GM21528 (cell line): ENCODE measurements at regions not wholly inside any gene's neighbourhood (a gene's known extent, or its start where the extent isn't known, plus 50 kb on each side); places are given as distances from the start of the nearest gene placed in this dataset.
"Not testable (repeated sequence)": the region's sequence is repeated elsewhere in the genome, so short reads cannot be mapped to it uniquely, and the experiment has no call there.

Source experiments
- ATAC-seq: cut with Tn5 transposase; IDR thresholded peaks from one replicate; pipeline ENCODE4 v1.9.1; 2021; ENCODE audit warnings: mild to moderate bottlenecking, moderate library complexity; ENCODE audit not compliant: unreplicated experiment, low FRiP score

DNA sequence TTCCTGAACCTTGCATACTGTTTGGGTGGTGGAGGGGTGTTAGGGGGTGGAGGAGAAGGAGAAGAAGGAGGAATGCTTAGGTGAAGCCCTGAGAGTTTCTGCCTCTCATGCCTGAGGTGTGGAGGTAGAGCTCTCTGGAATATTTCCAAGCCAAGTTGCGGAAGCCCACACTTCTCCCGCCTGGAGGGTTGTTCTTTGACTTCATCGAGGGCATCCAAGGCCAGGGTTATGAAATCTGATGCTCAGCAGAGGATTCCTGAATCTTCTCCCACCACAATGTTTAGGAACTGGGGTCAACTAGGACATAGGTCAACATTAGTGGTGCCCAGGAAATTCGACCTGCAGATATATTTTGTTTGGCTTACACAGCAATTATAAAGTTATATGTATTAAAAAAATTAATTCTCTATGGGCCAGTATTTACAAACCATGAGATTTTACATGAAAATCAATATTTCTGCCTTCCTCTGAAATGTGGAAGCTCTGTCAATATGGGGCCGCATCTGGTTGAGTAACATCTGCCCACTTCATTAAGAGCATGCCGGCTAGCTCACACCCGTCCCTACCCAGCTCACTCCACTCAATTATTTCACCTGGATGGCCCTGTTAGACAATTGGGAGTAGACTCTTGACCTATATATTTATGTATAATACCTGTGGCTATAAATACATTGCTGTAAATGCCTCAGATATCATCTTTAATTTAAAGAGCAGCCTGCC is 257.1 kb upstream of the ZFP64 start:
- ATAC-seq: no peak

DNA sequence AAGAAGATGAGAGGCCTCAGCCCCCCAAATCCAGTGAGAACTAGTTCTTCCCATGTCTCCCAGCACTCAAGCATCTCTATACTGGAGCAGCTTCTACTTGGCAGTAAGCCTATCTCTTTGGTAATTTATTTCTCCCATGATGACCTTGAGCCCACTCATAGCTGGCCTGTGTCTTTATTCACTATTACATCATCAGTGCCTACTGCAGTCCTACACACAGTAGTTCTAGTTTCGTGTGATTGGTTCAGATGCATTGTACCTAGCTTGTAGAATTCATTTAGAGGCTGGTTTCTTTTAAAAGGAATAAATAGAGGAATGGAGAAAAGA is 255.6 kb upstream of the ZFP64 start:
- ATAC-seq: no peak

DNA sequence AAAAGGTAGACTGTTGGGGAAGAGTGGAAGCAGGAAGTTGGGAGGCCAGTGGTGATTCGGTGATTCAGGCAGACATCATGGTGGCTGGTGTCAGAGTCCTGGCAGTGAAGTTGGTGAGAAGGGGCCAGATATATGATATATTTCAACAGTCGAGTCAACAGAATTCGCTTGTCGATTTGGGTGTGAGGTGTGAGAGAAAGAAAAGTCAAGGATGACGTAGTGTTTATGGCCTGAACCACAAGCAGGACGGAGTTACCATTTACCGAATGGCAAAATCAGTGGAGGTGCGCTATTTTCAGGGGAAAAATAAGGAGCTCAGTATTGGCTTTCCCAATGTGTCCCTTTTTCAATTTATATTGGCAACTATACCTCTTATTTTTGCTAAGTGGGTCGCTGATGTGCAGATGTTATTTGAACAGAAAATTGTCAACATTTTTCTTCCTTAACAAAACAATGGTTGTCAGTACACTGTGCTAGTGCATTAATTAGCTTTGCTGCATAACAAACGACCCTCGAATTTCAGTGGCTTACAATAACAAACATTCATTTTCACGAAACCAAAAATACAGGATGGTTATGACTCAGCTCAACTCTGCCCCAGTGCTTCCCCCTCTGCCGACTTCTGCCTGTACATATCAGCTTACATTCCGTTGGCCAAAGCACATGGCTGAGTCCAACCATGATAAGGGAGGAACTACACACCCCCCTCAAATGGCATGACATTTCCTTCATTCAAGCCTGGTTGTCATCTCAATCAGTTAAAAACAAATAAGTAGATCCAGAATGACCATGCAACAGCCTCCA is 255.0 kb upstream of the ZFP64 start:
- no peak for ATAC-seq

DNA sequence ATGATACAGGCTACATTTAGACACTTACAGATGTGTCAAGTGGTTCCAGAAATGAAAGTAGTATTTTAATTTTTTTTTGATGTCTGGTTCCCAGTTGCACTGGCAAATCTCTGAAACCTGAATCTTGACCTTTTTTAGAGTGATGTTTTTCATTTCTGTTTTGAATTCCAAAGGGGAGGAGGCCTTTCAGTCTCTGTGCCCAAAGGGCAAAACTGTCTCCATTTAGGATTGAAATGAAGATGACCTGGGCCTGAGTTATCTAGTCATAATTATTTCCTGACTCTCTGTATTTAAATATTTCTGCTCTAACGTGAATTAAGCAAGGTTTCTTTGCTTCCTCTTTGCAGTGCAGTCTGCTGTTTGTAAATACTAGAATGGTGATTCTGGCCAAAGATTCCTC is 252.9 kb upstream of the ZFP64 start:
- ATAC-seq: no peak

DNA sequence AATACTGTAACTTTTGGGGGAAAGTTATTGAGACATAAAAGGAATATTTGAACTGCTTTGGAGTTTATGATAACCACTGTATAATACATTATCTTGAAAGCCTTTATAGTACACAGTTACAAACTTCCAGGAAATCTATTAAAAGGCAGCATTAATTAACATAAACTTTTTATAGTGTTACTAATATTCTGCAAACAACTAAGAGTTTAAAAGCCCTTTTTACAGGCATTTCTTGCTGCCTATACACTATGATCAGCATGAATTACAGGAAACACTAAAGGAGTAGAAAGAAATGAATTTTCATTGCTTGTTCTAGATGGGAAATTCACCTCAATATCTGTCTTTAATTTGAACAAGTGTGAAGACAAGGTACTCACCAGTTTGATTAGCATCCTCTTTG is 252.3 kb upstream of the ZFP64 start:
- ATAC-seq: no peak

DNA sequence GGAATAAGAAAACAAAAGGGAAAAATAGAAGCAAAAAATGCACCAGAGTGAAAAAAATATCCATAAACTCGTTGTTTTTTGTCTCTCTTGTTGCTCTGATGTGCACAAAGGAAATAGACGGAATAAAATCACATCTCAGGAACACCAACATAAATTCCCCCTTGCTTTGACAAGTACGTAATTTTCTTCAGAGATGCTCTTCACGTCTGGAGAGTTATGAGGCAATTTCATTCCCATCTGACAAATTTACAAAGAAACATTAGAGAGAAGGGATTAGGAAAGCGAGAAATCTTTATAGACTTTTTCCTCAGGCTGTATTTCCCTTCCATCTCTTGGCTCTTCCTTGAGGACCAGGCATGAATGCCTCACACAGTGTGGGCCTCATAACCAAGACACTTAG is 250.1 kb upstream of the ZFP64 start:
- ATAC-seq: no peak

DNA sequence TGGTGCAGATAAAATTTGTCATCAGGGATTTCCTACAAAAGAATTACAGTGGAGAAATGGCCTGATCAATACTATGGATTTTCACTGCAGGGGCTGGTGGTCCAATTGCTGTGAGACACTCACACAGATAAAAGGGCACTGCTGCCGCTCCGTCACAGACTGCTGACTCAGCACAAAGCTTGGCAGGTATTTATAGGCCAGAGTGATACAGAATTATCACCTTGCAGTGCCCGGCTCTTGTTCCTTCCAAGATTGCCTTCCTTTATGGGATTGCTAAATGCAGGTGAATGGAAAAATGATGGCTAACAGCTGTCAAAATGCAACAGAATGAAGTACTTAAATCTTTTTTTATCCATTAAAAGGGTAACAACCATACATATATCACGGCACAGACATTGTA is 247.8 kb upstream of the ZFP64 start:
- ATAC-seq: no peak

DNA sequence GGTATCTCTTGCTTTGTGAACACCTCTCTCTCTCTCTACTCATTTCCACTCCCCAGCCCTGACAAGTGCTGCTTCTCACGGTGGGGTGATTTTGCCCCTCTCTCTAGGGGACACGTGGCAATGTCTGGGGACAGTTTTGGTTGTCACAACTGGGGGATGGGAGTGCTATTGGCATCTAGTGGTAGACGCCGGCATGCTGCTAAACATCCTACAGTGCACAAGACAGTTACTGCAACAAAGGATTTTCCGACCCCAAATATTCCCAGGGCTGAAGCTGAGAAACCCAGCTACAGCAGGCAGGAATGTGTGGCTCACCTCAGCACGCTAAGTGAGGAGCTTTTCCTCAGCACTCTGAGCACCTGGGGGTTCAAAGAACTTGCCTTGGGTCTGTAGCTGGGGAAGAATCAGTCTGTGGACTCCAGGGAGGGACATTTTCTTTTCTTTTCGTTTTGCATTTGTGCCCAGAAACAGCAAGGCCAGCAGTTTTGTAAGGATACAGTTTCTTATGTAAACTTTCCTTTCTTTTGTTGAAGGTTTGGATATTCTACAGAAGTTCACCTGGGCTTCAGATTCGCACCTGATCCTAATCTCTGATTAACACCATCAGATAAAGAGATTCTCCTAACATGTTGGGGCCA is 246.9 kb upstream of the ZFP64 start:
- no peak for ATAC-seq

DNA sequence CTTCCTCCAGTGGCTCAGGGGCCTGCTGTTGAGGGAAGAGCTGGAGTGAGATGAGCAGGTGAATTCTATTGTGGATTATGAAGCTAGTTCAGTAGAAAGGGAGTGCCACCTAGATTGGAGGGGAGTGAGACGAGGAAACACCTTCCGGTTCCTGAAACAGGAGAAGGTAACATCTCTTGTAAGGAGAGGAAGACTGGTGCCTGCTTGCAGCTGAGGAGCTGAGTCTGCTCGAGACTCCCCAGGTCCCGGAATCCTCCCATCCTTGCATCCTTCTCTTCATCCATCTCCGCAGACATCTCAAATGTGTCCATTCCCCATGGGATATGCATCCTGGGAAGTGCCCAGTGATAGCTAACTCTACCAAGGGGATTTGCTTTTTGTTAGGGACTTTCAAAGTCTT is 242.9 kb upstream of the ZFP64 start:
- no peak for ATAC-seq

DNA sequence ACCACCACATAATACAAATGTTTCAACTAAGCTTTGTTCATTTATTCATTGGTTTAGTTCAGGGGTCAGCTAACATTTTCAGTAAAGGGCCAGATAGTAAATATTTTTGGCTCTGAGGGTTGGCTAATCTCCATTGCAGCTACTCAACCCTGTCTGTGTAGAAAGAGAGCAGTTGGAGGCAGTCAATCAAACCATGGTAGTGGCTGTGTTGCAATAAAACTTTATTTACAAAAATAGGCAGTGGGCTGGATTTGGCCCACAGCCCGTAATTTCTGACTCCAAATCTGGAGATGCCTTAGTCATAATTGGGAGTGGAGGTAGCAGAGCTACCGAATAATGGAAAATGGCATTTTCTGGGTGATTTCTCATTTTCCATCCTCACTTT is 242.5 kb upstream of the ZFP64 start:
- no peak for ATAC-seq

DNA sequence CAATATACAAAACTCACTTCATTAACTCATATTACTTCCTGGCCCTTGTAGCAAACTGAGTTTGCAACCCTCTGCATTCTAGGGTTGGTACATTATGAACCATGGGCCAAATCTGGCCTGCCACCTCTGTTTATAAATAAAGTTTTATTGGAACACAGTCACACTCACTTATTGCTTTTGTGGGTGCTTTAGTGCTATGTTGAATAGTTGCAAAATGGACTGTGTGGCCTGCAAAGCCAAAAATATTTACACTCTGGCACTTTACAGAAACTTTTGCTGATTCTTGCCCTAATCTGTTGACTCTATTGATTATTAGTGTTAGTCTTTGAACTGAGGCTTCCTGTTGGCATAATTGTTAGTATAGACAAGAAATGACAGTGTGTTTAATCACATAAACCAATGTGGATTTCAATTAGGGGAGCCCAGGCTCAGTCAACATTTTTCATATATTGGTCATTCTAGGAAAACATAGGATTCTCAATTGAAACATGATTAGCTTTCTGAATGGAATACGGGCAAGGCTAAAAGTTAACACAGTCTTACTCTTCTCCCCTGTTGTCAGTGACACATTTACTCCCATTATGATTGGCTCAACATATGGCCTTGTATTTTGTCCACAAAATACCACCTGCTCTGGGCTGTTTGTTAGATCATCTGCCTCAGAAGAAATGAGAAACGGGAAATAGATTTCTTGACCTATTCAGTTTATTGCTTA is 241.9 kb upstream of the ZFP64 start:
- ATAC-seq: no peak

DNA sequence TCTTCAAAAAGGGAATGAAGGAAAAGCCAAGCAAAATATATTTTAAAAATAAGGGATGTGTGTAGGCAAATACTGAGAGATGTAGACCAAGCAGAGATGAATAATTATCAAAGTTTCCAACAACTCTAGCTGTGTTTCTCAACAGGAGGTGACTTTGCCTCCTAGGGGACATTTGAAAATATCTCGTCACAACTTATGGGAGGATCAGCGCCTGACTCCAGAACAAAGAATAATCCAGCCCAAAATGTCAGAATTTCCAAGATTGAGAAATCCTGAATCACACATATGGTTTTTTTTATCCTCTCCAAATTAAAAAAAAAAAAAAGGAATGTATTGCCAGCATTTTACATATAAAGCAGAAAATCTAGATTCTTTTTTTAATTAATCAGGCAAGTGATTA is 241.2 kb upstream of the ZFP64 start:
- no peak for ATAC-seq

DNA sequence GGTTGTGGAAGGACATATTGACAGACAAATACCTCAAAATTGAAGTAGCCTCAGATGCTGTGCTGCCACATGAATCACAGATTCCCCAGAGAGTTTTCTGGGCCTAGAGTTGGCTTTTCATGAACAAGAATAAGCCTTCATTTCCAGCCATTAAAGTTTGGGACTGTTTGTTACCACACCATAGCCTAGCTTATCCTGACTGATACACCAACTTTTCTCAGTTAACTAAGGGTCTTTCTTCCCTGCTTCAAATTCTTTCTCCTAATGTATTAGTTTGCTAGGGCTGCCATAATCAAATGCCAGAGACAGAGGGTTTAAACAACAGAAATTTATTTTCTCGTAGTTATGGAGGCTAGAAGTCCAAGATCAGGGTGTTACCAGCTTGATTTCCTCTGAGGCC is 237.4 kb upstream of the ZFP64 start:
- no peak for ATAC-seq

DNA sequence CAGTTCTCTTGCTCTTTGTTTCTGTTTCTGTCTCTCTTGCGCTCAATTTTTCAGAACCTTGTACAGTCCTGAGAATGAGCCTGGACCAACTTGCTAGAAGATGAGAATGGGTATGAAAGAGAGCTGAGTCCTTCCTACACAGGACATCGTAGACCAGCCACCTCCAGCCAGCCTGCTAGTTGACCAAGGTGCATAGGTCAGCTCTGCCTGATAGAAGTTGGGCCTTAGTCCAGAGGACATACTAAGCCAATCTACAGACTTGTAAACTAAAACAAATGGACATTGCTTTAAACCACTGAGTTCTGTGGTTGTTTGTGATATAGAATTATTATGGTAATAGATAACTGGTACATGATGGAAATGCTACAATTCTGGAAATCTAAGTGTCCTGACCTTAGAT is 236.4 kb upstream of the ZFP64 start:
- no peak for ATAC-seq

DNA sequence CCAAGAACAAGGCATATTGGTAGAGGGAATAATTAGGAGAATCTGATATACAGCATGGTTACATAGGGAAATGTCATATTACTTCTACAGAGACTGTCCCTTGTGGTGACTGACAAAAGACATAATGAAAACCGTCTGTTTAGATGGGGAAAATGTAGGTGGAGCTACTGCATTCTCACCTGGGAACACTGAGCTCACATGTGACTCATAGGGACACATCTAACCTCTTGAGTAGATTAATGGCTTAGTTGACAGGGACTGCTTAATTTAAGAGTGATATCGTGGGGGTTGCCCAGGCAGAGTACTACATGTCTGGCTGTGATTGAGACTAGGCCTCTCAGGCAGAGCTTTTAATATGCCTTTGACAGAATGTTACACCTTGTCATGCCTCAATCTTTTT is 235.3 kb upstream of the ZFP64 start:
- ATAC-seq: no peak

DNA sequence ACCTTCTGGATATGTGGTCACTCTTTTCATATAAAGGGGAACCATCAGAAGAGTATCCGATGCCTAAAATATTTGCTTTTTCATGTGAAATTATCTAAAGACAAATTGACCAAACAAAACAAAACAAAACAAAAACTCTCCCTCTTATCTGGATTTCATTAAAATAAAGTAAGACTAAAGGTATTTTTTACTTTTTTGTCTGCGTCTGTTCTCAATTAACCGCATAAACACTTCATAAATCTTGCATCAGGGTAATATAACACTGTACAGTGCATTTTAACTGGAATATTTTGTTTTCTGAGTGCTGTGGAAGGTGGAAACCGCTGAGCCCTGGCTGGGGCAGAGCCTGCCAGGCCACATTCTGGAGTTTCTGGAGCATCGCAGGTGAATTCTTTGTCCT is 234.1 kb upstream of the ZFP64 start:
- no peak for ATAC-seq

DNA sequence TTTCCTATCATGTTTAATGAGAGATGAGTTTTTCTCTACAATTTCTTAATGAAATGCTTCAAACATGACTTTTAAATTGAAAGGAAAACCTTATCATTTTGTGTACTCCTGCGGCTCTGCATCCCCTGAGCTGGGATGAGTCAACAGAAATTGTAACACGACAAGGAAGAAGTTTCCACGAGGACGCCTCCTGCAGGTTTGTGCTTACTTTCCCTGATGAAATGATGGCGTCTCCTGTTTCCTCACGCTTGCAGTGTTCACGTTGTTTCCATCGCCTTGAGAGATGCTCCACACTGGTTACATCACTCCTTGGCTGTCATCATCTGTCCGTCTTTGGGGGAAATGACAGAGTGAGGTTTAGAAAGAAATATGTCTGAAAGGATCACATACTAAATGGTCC is 233.7 kb upstream of the ZFP64 start:
- no peak for ATAC-seq

DNA sequence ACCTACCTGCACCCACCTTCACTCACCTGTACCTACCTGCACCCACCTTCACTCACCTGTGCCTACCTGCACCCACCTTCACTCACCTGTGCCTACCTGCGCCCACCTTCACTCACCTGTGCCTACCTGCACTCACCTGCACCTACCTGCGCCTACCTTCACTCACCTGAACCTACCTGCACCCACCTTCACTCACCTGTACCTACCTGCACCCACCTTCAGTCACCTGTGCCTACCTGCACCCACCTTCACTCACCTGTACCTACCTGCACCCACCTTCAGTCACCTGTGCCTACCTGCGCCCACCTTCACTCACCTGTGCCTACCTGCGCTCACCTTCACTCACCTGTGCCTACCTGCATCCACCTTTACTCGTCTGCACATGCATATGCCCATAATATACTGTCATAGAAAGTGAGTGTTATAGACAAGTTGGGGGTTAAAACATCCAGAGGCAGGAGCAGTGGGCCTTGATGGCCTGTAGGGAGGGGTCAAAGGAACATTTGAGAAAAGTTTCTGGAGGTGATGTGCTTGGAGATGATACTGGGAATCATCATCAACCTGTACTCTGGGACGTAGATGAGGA is 232.9 kb upstream of the ZFP64 start:
- ATAC-seq: not testable (repeated sequence)

DNA sequence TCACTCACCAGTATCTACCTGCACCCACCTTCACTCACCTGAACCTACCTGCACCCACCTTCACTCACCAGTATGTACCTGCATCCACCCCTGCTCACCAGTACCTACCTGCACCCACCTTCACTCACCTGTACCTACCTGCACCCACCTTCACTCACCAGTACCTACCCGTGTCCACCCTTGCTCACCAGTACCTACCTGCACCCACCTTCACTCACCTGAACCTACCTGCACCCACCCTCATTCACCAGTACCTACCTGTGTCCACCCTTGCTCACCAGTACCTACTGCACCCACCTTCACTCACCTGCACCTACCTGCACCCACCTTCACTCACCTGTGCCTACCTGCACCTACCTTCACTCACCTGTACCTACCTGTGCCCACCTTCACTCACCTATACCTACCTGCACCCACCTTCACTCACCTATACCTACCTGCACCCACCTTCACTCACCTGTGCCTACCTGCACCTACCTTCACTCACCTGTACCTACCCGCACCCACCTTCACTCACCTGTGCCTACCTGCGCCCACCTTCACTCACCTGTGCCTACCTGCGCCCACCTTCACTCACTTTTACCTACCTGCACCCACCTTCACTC is 232.1 kb upstream of the ZFP64 start:
- not testable (repeated sequence) for ATAC-seq

DNA sequence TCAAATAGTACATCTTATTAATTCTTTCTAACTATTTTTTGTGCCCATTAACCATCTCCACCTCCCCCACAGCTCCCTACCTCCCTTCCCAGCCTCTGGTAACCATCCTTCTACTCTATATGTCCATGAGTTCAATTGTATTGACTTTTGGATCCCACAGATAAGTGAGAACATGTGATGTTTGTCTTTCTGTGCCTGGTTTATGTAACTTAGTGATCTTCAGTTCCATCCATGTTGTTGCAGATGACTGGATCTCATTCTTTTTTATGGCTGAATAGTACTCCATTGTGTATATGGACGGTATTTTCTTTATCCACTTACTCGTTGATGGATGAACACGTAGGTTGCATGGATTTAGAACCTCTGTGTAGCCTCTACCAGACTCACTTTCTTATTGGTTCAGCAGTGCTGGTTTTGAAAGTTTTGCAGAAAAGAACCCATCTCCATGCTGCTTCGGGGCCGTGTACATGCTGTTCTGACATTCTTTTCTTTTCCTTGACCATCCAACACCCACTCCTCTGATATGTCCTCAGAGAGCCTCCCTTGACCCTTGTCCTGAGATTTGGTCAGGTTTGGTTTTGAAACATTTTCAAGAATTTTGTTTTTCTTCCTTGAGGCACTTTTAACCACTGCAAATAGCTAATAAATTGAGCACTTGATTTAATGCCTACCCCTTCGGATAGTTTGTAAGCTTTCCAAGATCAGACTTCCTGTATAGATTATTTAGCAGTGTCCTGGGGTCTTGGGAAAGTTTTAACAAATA is 231.2 kb upstream of the ZFP64 start:
- no peak for ATAC-seq
